ENCODE measurements at regions not wholly inside any gene's neighbourhood (a gene's known extent, or its start where the extent isn't known, plus 50 kb on each side); places are given as distances from the start of the nearest gene placed in this dataset.

DNA sequence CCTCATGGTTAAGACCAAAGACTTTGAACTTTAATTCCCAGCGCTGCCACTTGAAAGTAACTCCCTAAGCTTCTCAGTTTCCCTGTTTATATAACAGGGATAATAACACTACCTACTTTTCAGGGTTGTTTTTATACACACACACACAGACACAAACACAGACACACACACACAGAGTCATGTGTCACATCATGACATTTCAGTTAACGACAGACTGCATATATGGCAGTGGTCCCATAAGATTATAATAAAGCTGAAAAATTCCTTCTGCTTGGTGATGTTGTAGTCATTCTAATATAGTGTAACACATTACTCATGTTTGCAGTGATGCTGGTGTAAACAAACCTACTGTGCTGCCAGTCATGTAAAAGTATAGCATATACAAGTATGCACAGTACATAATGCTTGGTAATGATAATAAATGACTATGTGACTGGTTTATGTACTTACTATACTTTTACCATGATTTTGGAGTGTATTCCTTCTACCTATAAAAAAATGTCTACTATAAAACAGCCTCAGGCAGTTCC is 89.2 kb upstream of the ITGA4 start:
- H3K27ac ChIP-seq (ENCODE audit: low read depth, low read length), result no peak overlapping the region
- Mint-ChIP-seq H3K27me3 (no peaks in the 10 kb centered on the region), H3K36me3 (peaks cover 5 to 28% of the 10 kb centered on the region in 2 donors), H3K4me1 (peaks cover 13 to 28% (median 22%) of the 10 kb centered on the region in 4 donors), H3K4me3 (no peak overlapping the region), H3K27ac (no peak overlapping the region), H3K9me3 (no peaks in the 10 kb centered on the region)
- intact Hi-C loops (cut with micrococcal nuclease), result no loop called here
- peaks cover 23% of the 10 kb centered on the region for H3K4me1 ChIP-seq (ENCODE audit: insufficient read depth, low read length)
- no peak overlapping the region for H3K4me3 ChIP-seq (ENCODE audit: low read length in 2 of 2)
- no peaks in the 10 kb centered on the region for H3K36me3 ChIP-seq (ENCODE audit: insufficient read depth, low read length)
- CTCF ChIA-PET (ENCODE audit: partially characterized antibody), result no interaction called here
- H3K27me3 ChIP-seq (ENCODE audit: insufficient read depth, low read length), result no peaks in the 10 kb centered on the region
- H3K9me3 ChIP-seq (ENCODE audit: control insufficient read depth in 1 of 2, low read length in 2 of 2), result no peaks in the 10 kb centered on the region
- POLR2A ChIA-PET (ENCODE audit: partially characterized antibody), result interaction anchor here (1.2 kb wide), 1 partner anchor 47 kb away, joined by 3 read pairs; no protein-coding TSS in a partner anchor
- no peak for DNase-seq

DNA sequence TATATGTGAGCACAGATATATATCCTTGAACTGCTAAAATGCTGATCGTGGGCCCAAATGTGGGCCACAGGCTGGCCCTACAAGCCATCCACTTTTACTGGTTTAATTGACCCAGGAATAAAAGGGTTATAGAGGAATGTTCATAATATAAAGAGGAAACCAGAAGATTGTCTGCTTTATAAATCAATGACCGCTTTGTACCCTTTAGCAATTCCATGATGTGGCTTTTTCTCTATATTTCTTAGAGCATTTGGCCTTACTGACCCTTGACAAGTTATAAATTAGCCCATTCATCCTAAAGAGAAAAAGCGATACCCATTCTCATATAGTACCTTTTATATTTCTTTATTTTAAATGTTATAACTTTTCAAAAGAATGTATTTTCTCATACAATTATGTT is 87.1 kb upstream of the ITGA4 start:
- ChIA-PET CTCF (ENCODE audit: partially characterized antibody) (no interaction called here), POLR2A (ENCODE audit: partially characterized antibody) (no interaction called here)
- no peak overlapping the region for H3K27ac ChIP-seq (ENCODE audit: low read depth, low read length)
- H3K4me3 ChIP-seq (ENCODE audit: low read length in 2 of 2), result no peak overlapping the region
- no peaks in the 10 kb centered on the region for H3K9me3 Mint-ChIP-seq
- no peaks in the 10 kb centered on the region for H3K27me3 ChIP-seq (ENCODE audit: insufficient read depth, low read length)
- H3K36me3 ChIP-seq (ENCODE audit: insufficient read depth, low read length), result no peaks in the 10 kb centered on the region
- peaks cover 0 to 10% of the 10 kb centered on the region in 2 donors for H3K36me3 Mint-ChIP-seq
- H3K4me3 Mint-ChIP-seq, result no peak overlapping the region
- H3K4me1 ChIP-seq (ENCODE audit: insufficient read depth, low read length), result peaks cover 28% of the 10 kb centered on the region
- DNase-seq, result no peak
- intact Hi-C loops (cut with micrococcal nuclease), result no loop called here
- no peaks in the 10 kb centered on the region for H3K9me3 ChIP-seq (ENCODE audit: control insufficient read depth in 1 of 2, low read length in 2 of 2)
- H3K4me1 Mint-ChIP-seq, result peaks cover 17 to 36% (median 27%) of the 10 kb centered on the region in 4 donors
- no peak overlapping the region for H3K27ac Mint-ChIP-seq
- H3K27me3 Mint-ChIP-seq, result no peaks in the 10 kb centered on the region

DNA sequence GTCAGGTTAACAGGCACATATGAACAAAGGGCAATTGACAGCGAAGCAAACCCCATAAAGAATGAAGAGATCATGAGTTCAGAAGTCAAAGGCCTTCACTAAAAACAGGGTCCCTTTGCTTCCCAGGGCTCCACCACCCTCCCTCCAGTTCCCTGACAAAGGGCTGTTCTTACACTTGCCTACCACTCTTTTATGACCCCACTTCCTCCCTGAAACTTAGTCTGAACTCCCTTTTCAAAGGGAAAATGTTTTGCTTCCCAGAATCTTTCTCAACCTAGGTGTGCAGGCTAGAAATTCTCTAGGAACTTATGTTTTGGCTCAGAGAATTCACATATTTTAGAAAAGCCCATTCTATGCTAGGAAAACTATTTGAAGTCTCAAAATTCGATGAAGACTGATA is 86.0 kb upstream of the ITGA4 start:
- peak overlapping the region in 4 of 8 donors; percentile 6 to 33 (median 19) for H3K4me3 Mint-ChIP-seq

DNA sequence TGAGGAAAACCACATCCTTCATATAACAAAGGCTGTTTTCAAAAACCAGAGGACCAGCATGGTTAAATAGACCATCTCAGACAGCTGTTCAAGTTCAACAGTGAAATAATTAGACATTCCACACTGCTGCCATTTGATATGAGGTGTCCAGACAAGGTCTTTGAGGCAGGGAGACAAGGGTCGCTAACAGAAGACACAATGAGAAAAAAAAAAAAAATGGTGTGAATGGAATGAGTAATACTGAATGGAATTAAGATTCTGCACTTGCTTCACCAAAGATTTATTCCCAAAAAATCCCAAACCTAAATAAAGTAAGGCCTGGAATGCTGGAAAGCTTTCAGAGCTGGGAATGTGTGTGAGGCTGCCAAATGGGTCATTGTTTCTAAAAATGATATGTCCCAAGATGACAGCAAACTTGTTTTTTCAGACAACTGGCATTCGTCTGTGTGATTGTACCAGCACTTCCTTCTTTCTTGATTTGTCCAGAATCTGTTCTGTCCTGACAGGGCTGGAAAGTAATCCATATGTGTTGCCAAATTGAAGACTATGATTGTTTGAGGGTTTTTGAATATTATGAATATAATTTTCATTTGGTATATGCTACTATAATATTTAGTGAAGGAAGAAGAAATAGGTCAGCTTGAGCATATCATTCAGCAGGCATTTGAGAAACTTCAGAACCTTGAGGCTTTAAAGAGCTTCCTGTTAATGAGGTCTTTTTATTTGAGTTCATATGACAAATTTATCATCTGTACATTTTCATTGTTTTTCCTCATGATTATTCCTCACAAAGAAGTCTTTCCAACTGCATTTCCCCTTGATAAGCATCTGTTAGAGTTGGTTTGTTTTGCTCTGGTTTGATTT is 85.2 kb upstream of the ITGA4 start:
- peaks cover 0 to 5% (median 0%) of the 10 kb centered on the region in 8 donors for H3K9me3 Mint-ChIP-seq
- Histone ChIP-seq H3K36me3 (ENCODE audit: insufficient read depth, low read length) (no peaks in the 10 kb centered on the region), H3K9me3 (ENCODE audit: control insufficient read depth in 1 of 2, low read length in 2 of 2) (no peaks in the 10 kb centered on the region), H3K27ac (ENCODE audit: low read depth, low read length) (no peak overlapping the region), H3K4me3 (ENCODE audit: low read length in 2 of 2) (no peak overlapping the region), H3K27me3 (ENCODE audit: insufficient read depth, low read length) (no peaks in the 10 kb centered on the region), H3K4me1 (ENCODE audit: insufficient read depth, low read length) (peaks cover 28% of the 10 kb centered on the region)
- ChIA-PET CTCF (ENCODE audit: partially characterized antibody) (interaction anchor here (0.7 to 1.2 kb wide), 6 partner anchors 9 to 343 kb away, joined by 3 to 4 read pairs (median 3); no protein-coding TSS in a partner anchor), POLR2A (ENCODE audit: partially characterized antibody) (interaction anchor here (1.0 to 2.4 kb wide), 9 partner anchors 21 to 85 kb away, joined by 3 to 19 read pairs (median 5); partner anchors contain the start of gene ITGA4)
- intact Hi-C loops (cut with micrococcal nuclease), result no loop called here
- peaks cover 5 to 13% of the 10 kb centered on the region in 2 donors for H3K36me3 Mint-ChIP-seq
- peak overlapping the region; percentile 40 to 90 (median 83) for H3K27ac Mint-ChIP-seq
- no peaks in the 10 kb centered on the region for H3K27me3 Mint-ChIP-seq
- peak in 1 of 5 donors; percentile 13 for DNase-seq
- peak overlapping the region in 7 of 8 donors; percentile 18 to 70 (median 33) for H3K4me3 Mint-ChIP-seq
- H3K4me1 Mint-ChIP-seq, result peaks cover 17 to 43% (median 30%) of the 10 kb centered on the region in 4 donors

More for the DNA sequence above, 86.0 kb upstream of the ITGA4 start:
- H3K9me3 ChIP-seq (ENCODE audit: control insufficient read depth in 1 of 2, low read length in 2 of 2), result no peaks in the 10 kb centered on the region
- H3K4me3 ChIP-seq (ENCODE audit: low read length in 2 of 2), result no peak overlapping the region
- POLR2A ChIA-PET (ENCODE audit: partially characterized antibody), result interaction anchor here (1.6 to 2.4 kb wide), 2 partner anchors 22 to 86 kb away, joined by 5 to 12 read pairs; partner anchors contain the start of gene ITGA4
- H3K36me3 ChIP-seq (ENCODE audit: insufficient read depth, low read length), result no peaks in the 10 kb centered on the region
- Mint-ChIP-seq H3K9me3 (peaks cover 0 to under 1% (median 0%) of the 10 kb centered on the region in 8 donors), H3K27me3 (no peaks in the 10 kb centered on the region), H3K27ac (peak overlapping the region in 6 of 7 donors; percentile 36 to 90 (median 85)), H3K36me3 (peaks cover 2 to 6% of the 10 kb centered on the region in 2 donors), H3K4me1 (peaks cover 17 to 36% (median 27%) of the 10 kb centered on the region in 4 donors)
- H3K27ac ChIP-seq (ENCODE audit: low read depth, low read length), result no peak overlapping the region
- intact Hi-C loops (cut with micrococcal nuclease), result no loop called here
- no peak for DNase-seq
- CTCF ChIA-PET (ENCODE audit: partially characterized antibody), result no interaction called here
- peaks cover 28% of the 10 kb centered on the region for H3K4me1 ChIP-seq (ENCODE audit: insufficient read depth, low read length)
- H3K27me3 ChIP-seq (ENCODE audit: insufficient read depth, low read length), result no peaks in the 10 kb centered on the region

DNA sequence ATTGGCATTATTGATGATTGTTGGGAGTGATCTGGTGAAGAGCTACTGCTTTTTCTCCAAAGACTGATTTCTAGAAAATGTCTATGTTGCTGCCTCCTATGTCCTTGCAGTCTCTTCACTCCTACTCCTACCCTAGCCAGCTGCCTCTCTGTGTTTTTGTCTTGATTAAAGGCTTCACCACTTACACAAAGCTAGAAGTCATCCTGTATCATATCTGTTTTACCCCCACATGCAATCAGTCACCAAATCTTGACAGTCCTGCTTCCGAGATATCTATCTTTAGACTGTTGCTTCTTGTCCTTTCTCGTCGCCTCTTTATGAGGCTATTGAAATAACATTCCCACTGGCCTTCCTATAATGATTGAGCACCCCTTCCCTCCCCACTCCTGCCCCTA is 84.5 kb upstream of the ITGA4 start:
- H3K4me3 Mint-ChIP-seq, result peak overlapping the region in 6 of 8 donors; percentile 7 to 63 (median 42)
- H3K9me3 ChIP-seq (ENCODE audit: control insufficient read depth in 1 of 2, low read length in 2 of 2), result no peaks in the 10 kb centered on the region
- ChIA-PET POLR2A (ENCODE audit: partially characterized antibody) (interaction anchor here (1.0 to 2.4 kb wide), 9 partner anchors 21 to 84 kb away, joined by 3 to 19 read pairs (median 5); partner anchors contain the start of gene ITGA4), CTCF (ENCODE audit: partially characterized antibody) (interaction anchor here (0.8 to 1.6 kb wide), 7 partner anchors 9 to 229 kb away, joined by 3 to 4 read pairs (median 3); no protein-coding TSS in a partner anchor)
- peaks cover 17 to 43% (median 30%) of the 10 kb centered on the region in 4 donors for H3K4me1 Mint-ChIP-seq
- H3K36me3 Mint-ChIP-seq, result peaks cover 5 to 13% of the 10 kb centered on the region in 2 donors
- H3K27me3 ChIP-seq (ENCODE audit: insufficient read depth, low read length), result no peaks in the 10 kb centered on the region
- H3K36me3 ChIP-seq (ENCODE audit: insufficient read depth, low read length), result no peaks in the 10 kb centered on the region
- H3K27ac Mint-ChIP-seq, result peak overlapping the region; percentile 40 to 90 (median 83)
- no peak overlapping the region for H3K4me3 ChIP-seq (ENCODE audit: low read length in 2 of 2)
- no peaks in the 10 kb centered on the region for H3K27me3 Mint-ChIP-seq
- H3K9me3 Mint-ChIP-seq, result peaks cover 0 to 5% (median 0%) of the 10 kb centered on the region in 8 donors
- intact Hi-C loops (cut with micrococcal nuclease), result no loop called here
- H3K4me1 ChIP-seq (ENCODE audit: insufficient read depth, low read length), result peaks cover 28% of the 10 kb centered on the region
- no peak overlapping the region for H3K27ac ChIP-seq (ENCODE audit: low read depth, low read length)
- no peak for DNase-seq

DNA sequence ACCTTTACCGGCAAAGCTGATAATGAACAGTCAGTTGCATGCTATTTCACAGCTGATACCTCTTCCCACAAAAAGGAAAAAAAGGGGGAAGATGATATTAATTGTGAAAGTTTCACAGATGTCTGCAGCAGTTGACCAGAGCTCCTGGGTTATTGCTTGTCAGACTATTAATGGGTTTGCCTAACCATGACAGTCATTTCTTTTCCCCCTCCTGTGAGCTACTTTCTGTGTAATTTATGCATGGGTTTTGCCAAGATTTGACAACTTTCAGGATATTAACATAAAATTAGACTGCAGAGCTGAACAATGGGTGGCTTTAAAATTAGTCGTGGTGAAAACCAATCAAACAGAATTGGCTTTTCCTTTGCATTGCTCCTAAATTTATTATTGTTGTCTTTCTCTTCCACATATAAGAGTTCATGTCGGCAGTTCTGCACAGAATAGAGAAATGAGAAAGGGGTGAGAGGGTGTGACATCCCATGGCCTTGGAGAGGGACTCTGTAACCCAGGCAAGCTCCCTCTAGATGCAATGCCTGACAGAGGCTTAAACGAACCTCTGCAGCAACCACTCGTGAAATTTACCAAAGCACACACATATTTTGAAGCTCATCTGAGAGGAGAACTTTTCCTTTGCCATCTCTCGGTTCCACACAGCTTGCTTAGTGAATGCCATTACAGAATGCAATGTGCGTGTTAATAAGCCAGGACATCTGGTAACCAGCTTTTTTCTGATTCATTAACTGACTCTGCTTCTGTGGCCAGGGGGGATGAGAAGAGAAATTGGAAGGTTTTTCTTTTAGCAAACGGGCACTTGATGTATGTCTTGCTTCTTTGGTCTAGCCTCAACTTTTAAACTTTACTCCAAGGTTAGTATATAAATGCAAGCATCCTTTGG is 82.2 kb upstream of the ITGA4 start:
- Mint-ChIP-seq H3K4me3 (no peak overlapping the region), H3K9me3 (peaks cover 0 to 5% (median 0%) of the 10 kb centered on the region in 8 donors), H3K4me1 (peaks cover 17 to 37% (median 29%) of the 10 kb centered on the region in 4 donors), H3K27ac (peak overlapping the region in 1 of 7 donors; percentile 19), H3K27me3 (no peaks in the 10 kb centered on the region), H3K36me3 (peaks cover 5 to 8% of the 10 kb centered on the region in 2 donors)
- Histone ChIP-seq H3K27ac (ENCODE audit: low read depth, low read length) (no peak overlapping the region), H3K9me3 (ENCODE audit: control insufficient read depth in 1 of 2, low read length in 2 of 2) (no peaks in the 10 kb centered on the region), H3K4me1 (ENCODE audit: insufficient read depth, low read length) (peaks cover 28% of the 10 kb centered on the region), H3K36me3 (ENCODE audit: insufficient read depth, low read length) (no peaks in the 10 kb centered on the region), H3K4me3 (ENCODE audit: low read length in 2 of 2) (no peak overlapping the region), H3K27me3 (ENCODE audit: insufficient read depth, low read length) (no peaks in the 10 kb centered on the region)
- DNase-seq, result no peak
- ChIA-PET POLR2A (ENCODE audit: partially characterized antibody) (interaction anchor here (1.1 to 1.5 kb wide), 2 partner anchors 62 to 83 kb away, joined by 3 read pairs; partner anchors contain the start of gene ITGA4), CTCF (ENCODE audit: partially characterized antibody) (interaction anchor here (1.3 to 1.9 kb wide), 2 partner anchors 20 to 271 kb away, joined by 5 read pairs; no protein-coding TSS in a partner anchor)
- intact Hi-C loops (cut with micrococcal nuclease), result no loop called here

Measured in CD4-positive, alpha-beta memory T cell (primary cell).